NCI-H446 (cell line): ENCODE measurements at regions not wholly inside any gene's neighbourhood (a gene's known extent, or its start where the extent isn't known, plus 50 kb on each side); places are given as distances from the start of the nearest gene placed in this dataset.

Experiments
- DNase-seq, 2 experiments: peaks; one replicate each; lab custom pipeline; 2025; lab: John Stamatoyannopoulos, UW

GRCh38 chr2:64196963-64197362 is 52.7 kb upstream of the PELI1 start:
- DNase-seq: no peak

- DNase-seq: no peak
Measured at GRCh38 chr2:64201151-64201550, 56.9 kb upstream of the PELI1 start.

- DNase-seq: no peak
Measured at GRCh38 chr2:64202206-64202845, 58.1 kb upstream of the PELI1 start.

GRCh38 chr2:64203131-64203857 is 59.1 kb upstream of the PELI1 start:
- no peak for DNase-seq

- DNase-seq: no peak
Measured at GRCh38 chr2:64203858-64204632, 59.8 kb upstream of the PELI1 start.

- no peak for DNase-seq
Measured at GRCh38 chr2:64204703-64205102, 60.5 kb upstream of the PELI1 start.

GRCh38 chr2:64205415-64205814 is 61.2 kb upstream of the PELI1 start:
- no peak for DNase-seq

GRCh38 chr2:64207573-64207972 is 63.4 kb upstream of the PELI1 start:
- DNase-seq: no peak

- DNase-seq: no peak
Measured at GRCh38 chr2:64210816-64211215, 66.6 kb upstream of the PELI1 start.

- DNase-seq: no peak
Measured at GRCh38 chr2:64211276-64211921, 67.2 kb upstream of the PELI1 start.

- no peak for DNase-seq
Measured at GRCh38 chr2:64212346-64212745, 68.1 kb upstream of the PELI1 start.

GRCh38 chr2:64212801-64213321 is 68.6 kb upstream of the PELI1 start:
- DNase-seq: no peak

- no peak for DNase-seq
Measured at GRCh38 chr2:64213532-64214275, 69.5 kb upstream of the PELI1 start.

- no peak for DNase-seq
Measured at GRCh38 chr2:64214281-64215115, 70.3 kb upstream of the PELI1 start.

GRCh38 chr2:64217198-64217869 is 73.1 kb upstream of the PELI1 start:
- no peak for DNase-seq

- no peak for DNase-seq
Measured at GRCh38 chr2:64218137-64218802, 74.0 kb upstream of the PELI1 start.

GRCh38 chr2:64219149-64219548 is 74.9 kb upstream of the PELI1 start:
- DNase-seq: no peak

- no peak for DNase-seq
Measured at GRCh38 chr2:64220265-64220664, 76.0 kb upstream of the PELI1 start.

- no peak for DNase-seq
Measured at GRCh38 chr2:64220894-64221617, 76.8 kb upstream of the PELI1 start.
